Stimulated activated CD4-positive, alpha-beta T cell treated with anti-CD3 and anti-CD28 coated beads, Interleukin-2, amount 100 ng/mL, for 48 hours (primary cell): ENCODE measurements at regions not wholly inside any gene's neighbourhood (a gene's known extent, or its start where the extent isn't known, plus 50 kb on each side); places are given as distances from the start of the nearest gene placed in this dataset.

Source experiments
- DNase-seq, 2 donors: peaks; one replicate each; pipeline ENCODE4 v3.0.0-alpha.2; 2020

- no peak for DNase-seq
These were observed 51.7 kb upstream of the IGFBP3 start for GRCh38 chr7:45972629-45973312.

- no peak for DNase-seq
These were observed 50.6 kb upstream of the IGFBP3 start for GRCh38 chr7:45971661-45972175.

GRCh38 chr7:45971171-45971570 lies 50.1 kb upstream of the IGFBP3 start:
- DNase-seq: no peak
